Panc1 (cell line): ENCODE measurements at regions not wholly inside any gene's neighbourhood (a gene's known extent, or its start where the extent isn't known, plus 50 kb on each side); places are given as distances from the start of the nearest gene placed in this dataset.

Experiments used
- ATAC-seq: fragments of 200-7000 bp; cut with Tn5 transposase; 2 replicates; pipeline ENCODE4 v1.9.1; 2020; ENCODE audit warnings: mild to moderate bottlenecking, moderate library complexity
- BruUV-seq: library from RNA; stranded (reverse); fragments of 400-500 nt; replicated peaks from 2 replicates; lab custom pipeline; 2021; lab: Mats Ljungman, UMichigan
- CTCF ChIA-PET: fragments of 300-600 bp; sonication (Branson Sonifier 250); formaldehyde crosslinking; loops from one replicate; lab custom pipeline; 2022; ENCODE audit warnings: antibody characterized with exemption; lab: Charles Lee
- POLR2A ChIA-PET: fragments of 300-600 bp; sonication (Branson Sonifier 250); formaldehyde crosslinking; loops from one replicate; lab custom pipeline; 2022; ENCODE audit warnings: antibody characterized with exemption; lab: Charles Lee
- DNase-seq: peaks from one replicate; pipeline ENCODE4 v3.0.0-alpha.2; 2010; ENCODE audit warnings: low read depth, low spot score
- H3K27ac ChIP-seq: 2 replicates; pipeline ENCODE4 v1.5.1; 2011; ENCODE audit warnings: mild to moderate bottlenecking, low read length, inconsistent platforms
- H3K27me3 ChIP-seq: fragments of 200-500 bp; sonication (Bioruptor generic); 2 replicates; pipeline ENCODE4 v1.6.0; 2014; ENCODE audit warnings: low read length, inconsistent platforms; ENCODE audit not compliant: control insufficient read depth, insufficient read depth
- H3K36me3 ChIP-seq: fragments of 200-500 bp; sonication (Bioruptor generic); 2 replicates; pipeline ENCODE4 v1.5.1; 2014; ENCODE audit warnings: inconsistent platforms, mild to moderate bottlenecking, low read length, moderate library complexity; ENCODE audit not compliant: control insufficient read depth, insufficient read depth
- H3K4me1 ChIP-seq: 2 replicates; pipeline ENCODE4 v1.5.1; 2011; ENCODE audit warnings: inconsistent platforms, mild to moderate bottlenecking, low read length, moderate library complexity; ENCODE audit not compliant: control insufficient read depth, insufficient read depth
- H3K4me3 ChIP-seq, 2 experiments: 2 replicates each; pipeline ENCODE4 v1.5.1; 2011 to 2012; ENCODE audit warnings: low read depth in 2 of 2, low read length in 2 of 2, mild to moderate bottlenecking in 2 of 2, inconsistent platforms in 1 of 2, moderate library complexity in 1 of 2
- H3K9me3 ChIP-seq: fragments of 200-500 bp; sonication (Bioruptor generic); 2 replicates; pipeline ENCODE4 v1.5.1; 2014; ENCODE audit warnings: low read depth, mild to moderate bottlenecking, inconsistent platforms, low read length, moderate library complexity; ENCODE audit not compliant: control insufficient read depth, insufficient read depth
- CTCF ChIP-seq: fragments of 450-650 bp; IDR thresholded peaks from 2 replicates; pipeline ENCODE4 v1.5.1; 2017; ENCODE audit warnings: mild to moderate bottlenecking
- POLR2AphosphoS5 ChIP-seq: IDR thresholded peaks from 2 replicates; pipeline ENCODE4 v1.6.1; 2012; ENCODE audit warnings: mild to moderate bottlenecking, low read depth, low read length, moderate library complexity
- SIN3A ChIP-seq: IDR thresholded peaks from 2 replicates; pipeline ENCODE4 v1.6.1; 2012; ENCODE audit warnings: low read depth, mild to moderate bottlenecking, low read length, moderate library complexity, borderline replicate concordance; ENCODE audit not compliant: insufficient read depth
- TCF7L2 ChIP-seq: IDR thresholded peaks from 2 replicates; pipeline ENCODE4 v1.6.1; 2011; ENCODE audit warnings: mild to moderate bottlenecking, low read depth, low read length, inconsistent platforms
- in situ Hi-C: cut with HindIII; loops from 2 replicates; pipeline ENCODE4 v1.10.0; 2016; ENCODE audit warnings: low sequenced_read_pairs, low pct_unique_long_range_greater_than_20kb
- intact Hi-C: fragments of 100-400 bp; cut with micrococcal nuclease; formaldehyde crosslinking; loops from one replicate; pipeline ENCODE4 v1.10.0; 2022; ENCODE audit not compliant: unreplicated experiment
- TF ChIP-seq, protein P1 (sequence below), 2 experiments: IDR thresholded peaks; 2 replicates each; pipeline ENCODE4 v1.6.1; 2011 to 2012; ENCODE audit warnings: low read depth in 2 of 2, control low read depth in 1 of 2, low read length in 1 of 2, mild to moderate bottlenecking in 1 of 2, moderate library complexity in 1 of 2; ENCODE audit not compliant: insufficient read depth in 1 of 2

DNA sequence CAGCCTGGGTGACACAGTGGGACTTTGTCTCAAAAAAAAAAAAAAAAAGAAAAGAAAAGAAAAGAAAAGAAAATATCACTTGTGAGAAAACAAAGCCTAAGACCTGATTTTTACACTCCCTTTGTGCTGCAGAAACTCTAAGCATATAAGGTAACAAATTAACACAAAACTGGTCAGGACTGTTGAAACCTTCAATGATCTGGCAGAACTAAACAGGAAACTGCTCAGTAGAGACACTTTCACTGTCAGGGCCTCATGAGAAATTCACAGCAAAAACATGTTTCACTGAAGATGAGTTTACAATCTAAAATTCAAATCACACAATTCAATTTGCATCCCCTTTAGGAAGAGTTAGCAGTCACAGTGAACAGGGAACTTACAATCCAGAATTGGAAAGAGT, 69.1 kb upstream of the HOPX start:
- no TSS peak for BruUV-seq
- Histone ChIP-seq H3K36me3 (no peaks in the 10 kb centered on the region), H3K9me3 (no peaks in the 10 kb centered on the region), H3K27ac (no peak overlapping the region), H3K4me3 (no peak overlapping the region), H3K27me3 (no peaks in the 10 kb centered on the region), H3K4me1 (no peaks in the 10 kb centered on the region)
- CTCF ChIA-PET: no interaction called here
- DNase-seq (no peak), ATAC-seq (no peak)
- in situ Hi-C loops (no loop called here), intact Hi-C loops (no loop called here)
- POLR2A ChIA-PET: no interaction called here
- TF ChIP-seq, protein P1, sequence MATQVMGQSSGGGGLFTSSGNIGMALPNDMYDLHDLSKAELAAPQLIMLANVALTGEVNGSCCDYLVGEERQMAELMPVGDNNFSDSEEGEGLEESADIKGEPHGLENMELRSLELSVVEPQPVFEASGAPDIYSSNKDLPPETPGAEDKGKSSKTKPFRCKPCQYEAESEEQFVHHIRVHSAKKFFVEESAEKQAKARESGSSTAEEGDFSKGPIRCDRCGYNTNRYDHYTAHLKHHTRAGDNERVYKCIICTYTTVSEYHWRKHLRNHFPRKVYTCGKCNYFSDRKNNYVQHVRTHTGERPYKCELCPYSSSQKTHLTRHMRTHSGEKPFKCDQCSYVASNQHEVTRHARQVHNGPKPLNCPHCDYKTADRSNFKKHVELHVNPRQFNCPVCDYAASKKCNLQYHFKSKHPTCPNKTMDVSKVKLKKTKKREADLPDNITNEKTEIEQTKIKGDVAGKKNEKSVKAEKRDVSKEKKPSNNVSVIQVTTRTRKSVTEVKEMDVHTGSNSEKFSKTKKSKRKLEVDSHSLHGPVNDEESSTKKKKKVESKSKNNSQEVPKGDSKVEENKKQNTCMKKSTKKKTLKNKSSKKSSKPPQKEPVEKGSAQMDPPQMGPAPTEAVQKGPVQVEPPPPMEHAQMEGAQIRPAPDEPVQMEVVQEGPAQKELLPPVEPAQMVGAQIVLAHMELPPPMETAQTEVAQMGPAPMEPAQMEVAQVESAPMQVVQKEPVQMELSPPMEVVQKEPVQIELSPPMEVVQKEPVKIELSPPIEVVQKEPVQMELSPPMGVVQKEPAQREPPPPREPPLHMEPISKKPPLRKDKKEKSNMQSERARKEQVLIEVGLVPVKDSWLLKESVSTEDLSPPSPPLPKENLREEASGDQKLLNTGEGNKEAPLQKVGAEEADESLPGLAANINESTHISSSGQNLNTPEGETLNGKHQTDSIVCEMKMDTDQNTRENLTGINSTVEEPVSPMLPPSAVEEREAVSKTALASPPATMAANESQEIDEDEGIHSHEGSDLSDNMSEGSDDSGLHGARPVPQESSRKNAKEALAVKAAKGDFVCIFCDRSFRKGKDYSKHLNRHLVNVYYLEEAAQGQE (IDR thresholded peaks at IDR 0.05; ENCODE audit: insufficient read depth in 1 of 2, low read depth in 2 of 2, low read length in 1 of 2): no peak
- TF ChIP-seq CTCF: no peak
- no peak for TF ChIP-seq POLR2AphosphoS5
- no peak for TF ChIP-seq SIN3A
- no peak for TF ChIP-seq TCF7L2

DNA sequence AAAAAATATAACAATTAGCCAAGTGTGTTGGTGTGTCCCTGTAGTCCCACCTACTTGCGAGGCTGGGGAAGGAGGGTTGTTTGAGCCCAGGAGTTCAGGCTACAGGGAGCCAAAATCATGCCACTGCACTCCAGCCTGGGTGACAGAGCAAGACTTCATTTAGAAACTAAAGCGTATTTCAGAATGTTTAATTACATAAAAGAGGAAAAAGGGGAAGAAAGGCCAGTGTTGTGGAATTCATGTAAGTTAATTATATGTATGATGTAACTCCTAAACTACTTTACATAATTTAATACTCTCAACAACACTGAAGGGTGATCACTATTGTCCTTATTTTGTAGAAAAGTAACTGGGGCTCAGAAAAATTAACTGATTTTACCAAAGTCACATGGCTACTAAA, 67.2 kb upstream of the HOPX start:
- ATAC-seq (no peak), DNase-seq (no peak)
- H3K27ac ChIP-seq: no peak overlapping the region
- no TSS peak for BruUV-seq
- ChIA-PET POLR2A (no interaction called here), CTCF (no interaction called here)
- no peak overlapping the region for H3K4me3 ChIP-seq
- H3K27me3 ChIP-seq: no peaks in the 10 kb centered on the region
- no peaks in the 10 kb centered on the region for H3K9me3 ChIP-seq
- intact Hi-C loops: no loop called here
- TF ChIP-seq SIN3A (no peak), CTCF (no peak), TCF7L2 (no peak), POLR2AphosphoS5 (no peak)
- TF ChIP-seq, protein P1 (IDR thresholded peaks at IDR 0.05; ENCODE audit: insufficient read depth in 1 of 2, low read depth in 2 of 2, low read length in 1 of 2): no peak
- in situ Hi-C loops: no loop called here
- H3K4me1 ChIP-seq: no peaks in the 10 kb centered on the region; the same call in 1 of the 2 replicates
- H3K36me3 ChIP-seq: no peaks in the 10 kb centered on the region
